HG03108 (cell line): ENCODE measurements at regions not wholly inside any gene's neighbourhood (a gene's known extent, or its start where the extent isn't known, plus 50 kb on each side); places are given as distances from the start of the nearest gene placed in this dataset.
A peak's percentile ranks its signal among the peaks of the same experiment; 100 is the strongest.
"Not testable (repeated sequence)": the region's sequence is repeated elsewhere in the genome, so short reads cannot be mapped to it uniquely, and the experiment has no call there.

Experiments used
- ATAC-seq: cut with Tn5 transposase; IDR thresholded peaks from one replicate; pipeline ENCODE4 v1.9.1; 2021; ENCODE audit warnings: moderate library complexity; ENCODE audit not compliant: unreplicated experiment

DNA sequence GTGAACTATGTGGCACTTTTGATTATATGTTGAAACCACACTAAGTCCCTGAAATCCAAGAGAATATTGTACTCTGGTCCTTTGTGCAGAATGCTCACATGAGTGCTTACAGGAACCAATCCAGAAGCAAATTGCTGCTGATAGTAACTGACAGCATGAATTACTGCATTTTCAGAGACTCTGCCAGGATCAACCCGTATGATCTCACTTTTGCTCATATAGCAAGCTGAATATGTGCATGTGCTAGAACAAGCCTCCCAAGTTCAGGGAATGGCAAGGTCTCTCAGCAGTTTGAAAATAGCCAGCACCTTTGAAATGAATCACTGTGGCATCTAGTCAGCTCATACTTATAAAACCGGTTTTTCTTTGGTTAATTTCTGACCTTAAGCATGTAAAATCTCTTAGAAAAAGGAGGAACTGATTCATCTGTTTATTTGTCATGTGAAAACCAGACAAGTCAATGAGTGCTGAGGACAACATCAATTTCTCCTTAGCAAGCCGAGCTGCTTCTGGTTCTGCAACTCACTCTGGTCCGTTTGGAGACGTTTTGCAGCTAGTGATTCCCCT is 215.7 kb upstream of the ELL2 start:
- ATAC-seq = peak; percentile 65

- ATAC-seq = no peak
These were observed 214.4 kb upstream of the ELL2 start for GRCh38 chr5:96176022-96176421.

GRCh38 chr5:96175090-96175489 is 213.4 kb upstream of the ELL2 start:
- ATAC-seq = no peak

GRCh38 chr5:96173366-96173765 is 211.7 kb upstream of the ELL2 start:
- no peak for ATAC-seq

DNA sequence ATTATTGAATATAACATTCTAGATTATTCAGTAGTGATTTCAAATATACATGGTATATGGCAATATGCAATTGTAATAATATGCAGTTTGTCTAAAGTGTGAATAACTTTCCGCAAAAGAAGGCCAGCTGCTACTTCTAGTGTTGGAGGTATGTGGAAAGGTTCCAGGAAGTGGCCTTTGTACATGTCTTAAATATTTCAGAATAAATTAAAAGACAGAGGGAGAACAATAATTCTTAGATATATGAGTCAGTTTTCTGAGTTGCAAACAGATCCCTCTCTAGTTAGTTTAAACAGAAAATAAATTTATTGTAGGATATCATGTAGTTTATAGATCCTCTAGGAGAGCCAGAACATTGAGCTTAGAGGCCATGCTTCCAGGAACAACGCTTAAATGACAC is 210.8 kb upstream of the ELL2 start:
- ATAC-seq = no peak

GRCh38 chr5:96171973-96172372 is 210.3 kb upstream of the ELL2 start:
- not testable (repeated sequence) for ATAC-seq

- not testable (repeated sequence) for ATAC-seq
These were observed 209.0 kb upstream of the ELL2 start for GRCh38 chr5:96170481-96171125.

GRCh38 chr5:96168833-96169232 is 207.2 kb upstream of the ELL2 start:
- ATAC-seq = not testable (repeated sequence)

- no peak for ATAC-seq
These were observed 197.4 kb upstream of the ELL2 start for GRCh38 chr5:96159043-96159442.

GRCh38 chr5:96157841-96158291 is 196.2 kb upstream of the ELL2 start:
- ATAC-seq = no peak

DNA sequence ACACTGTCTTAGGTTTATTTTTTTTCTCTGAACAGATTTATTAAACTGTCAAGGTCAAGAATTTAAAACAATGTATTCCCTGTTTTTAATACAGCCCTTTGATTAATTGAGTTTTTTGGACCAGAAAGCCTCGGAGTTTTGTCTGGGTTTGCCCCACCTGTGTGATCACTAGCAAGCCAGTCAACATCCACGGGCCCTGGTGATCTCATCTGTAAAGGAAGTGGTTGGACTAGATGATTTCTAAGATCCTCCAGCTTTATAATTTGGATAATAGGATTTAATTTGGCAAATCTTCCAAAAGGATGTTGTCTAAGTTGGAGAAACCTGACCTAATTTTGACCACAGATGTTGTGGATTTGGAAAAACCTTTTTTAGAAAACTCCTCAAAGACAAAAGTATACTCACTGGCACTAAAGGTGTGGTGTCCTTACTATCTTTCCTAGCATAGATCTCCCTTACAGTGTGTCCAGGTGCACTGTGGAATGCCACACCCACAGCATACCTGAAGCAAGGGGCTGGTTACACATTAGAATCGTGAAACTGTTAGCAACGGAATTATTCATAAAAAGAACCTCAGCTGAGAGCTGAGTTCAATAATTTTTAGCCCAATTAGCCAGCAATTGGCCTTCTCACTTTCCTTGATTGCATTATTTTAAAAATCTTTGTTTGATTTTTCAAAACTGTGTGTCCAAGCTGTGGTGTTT is 195.6 kb upstream of the ELL2 start:
- ATAC-seq = no peak

DNA sequence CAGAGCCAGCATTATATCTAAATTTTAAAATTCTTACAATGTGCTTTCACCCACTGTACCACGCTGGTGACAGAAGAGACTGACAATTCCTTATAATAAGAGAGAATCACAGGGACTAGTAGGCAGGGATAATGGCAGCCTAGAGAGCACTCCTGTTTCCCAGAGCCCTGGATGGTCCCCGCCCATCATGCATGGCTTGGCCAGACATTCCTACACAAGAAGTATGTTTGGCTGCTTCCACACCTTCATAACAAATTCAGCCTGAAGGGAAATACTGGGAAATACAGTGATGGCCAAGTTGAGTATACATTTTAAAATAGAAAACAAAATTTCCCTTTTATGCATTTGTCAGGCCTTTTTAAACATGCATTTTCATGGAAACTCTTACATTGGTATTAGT is 193.5 kb upstream of the ELL2 start:
- no peak for ATAC-seq

GRCh38 chr5:96151891-96152290 is 190.2 kb upstream of the ELL2 start:
- no peak for ATAC-seq

- ATAC-seq = no peak
These were observed 188.4 kb upstream of the ELL2 start for GRCh38 chr5:96150007-96150406.

DNA sequence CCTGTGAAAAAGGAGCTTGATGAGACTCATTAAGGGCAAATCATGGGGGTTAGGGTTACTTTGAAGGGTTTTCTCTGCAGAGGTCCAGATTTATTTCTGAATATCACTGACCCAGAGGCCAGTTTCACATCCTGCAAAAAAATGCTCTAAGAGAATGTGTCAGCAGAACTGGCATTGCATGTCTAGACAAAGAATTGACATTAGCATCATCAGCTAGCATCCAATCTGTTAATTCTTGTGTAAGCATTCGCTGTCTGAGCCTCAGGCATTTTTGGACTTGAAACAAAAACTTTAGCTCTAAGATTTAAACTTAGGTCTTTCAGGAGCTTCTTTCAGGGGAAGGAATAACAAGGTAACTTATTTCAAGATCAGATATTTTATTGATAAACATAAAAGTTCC is 187.9 kb upstream of the ELL2 start:
- no peak for ATAC-seq

- ATAC-seq = no peak
These were observed 187.4 kb upstream of the ELL2 start for GRCh38 chr5:96149021-96149420.

GRCh38 chr5:96148376-96148775 is 186.7 kb upstream of the ELL2 start:
- no peak for ATAC-seq

DNA sequence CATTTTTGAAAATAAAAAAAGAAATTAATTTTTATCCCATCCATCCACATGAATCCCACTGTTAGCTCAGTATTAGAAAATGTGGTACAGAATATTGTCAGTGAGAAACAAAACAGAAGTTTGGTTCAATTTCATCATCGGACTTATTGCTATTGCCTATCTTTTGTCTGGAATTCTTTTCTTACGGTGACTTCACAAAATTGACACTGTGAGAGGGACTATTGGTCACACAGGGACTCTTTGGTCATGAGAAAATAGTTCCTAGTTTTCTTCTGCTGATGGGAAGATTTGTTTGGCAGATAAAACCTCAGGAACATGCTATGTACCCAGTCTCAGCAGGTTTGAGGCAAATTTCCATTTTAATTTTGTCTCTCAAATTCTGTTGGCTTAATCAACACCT is 186.2 kb upstream of the ELL2 start:
- ATAC-seq = no peak

DNA sequence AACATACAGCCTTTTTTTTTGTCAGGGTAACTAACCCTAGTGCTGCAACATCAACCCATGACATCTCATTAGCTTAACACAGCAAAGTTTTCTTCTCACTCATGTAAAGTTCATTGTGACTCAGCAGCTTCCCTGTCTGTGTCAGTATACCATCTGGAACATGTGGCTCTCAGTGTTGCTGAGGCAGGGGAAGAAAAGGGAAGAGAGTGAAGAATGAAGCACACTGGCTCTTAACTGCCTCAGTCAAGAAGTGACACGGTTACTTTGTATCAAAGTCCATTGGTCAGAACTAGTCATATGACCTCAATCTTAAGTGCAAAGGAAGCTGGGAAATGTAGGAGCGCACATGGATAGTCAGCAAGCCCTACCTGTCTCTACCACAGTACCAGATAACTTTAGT is 185.0 kb upstream of the ELL2 start:
- ATAC-seq = no peak

DNA sequence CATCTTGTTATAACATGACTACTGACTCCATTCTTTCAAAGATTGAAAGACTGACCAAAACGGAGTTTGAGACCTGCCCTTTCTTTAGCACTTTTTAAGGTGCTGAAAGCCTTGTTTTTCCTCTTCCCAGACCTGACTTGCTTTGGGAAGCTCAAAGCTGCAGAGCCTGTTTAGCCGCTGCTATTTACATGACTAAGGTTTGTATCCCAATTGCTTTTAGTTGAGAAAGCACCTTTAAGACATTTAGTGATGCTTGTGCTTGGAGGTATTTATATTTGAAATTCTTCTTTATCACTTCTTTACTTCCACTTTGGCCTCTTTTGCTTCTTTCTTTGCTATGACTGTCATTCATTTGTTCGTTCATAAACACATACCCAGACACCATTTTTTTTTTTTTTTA is 182.6 kb upstream of the ELL2 start:
- no peak for ATAC-seq

GRCh38 chr5:96143450-96143849 is 181.8 kb upstream of the ELL2 start:
- ATAC-seq = no peak

DNA sequence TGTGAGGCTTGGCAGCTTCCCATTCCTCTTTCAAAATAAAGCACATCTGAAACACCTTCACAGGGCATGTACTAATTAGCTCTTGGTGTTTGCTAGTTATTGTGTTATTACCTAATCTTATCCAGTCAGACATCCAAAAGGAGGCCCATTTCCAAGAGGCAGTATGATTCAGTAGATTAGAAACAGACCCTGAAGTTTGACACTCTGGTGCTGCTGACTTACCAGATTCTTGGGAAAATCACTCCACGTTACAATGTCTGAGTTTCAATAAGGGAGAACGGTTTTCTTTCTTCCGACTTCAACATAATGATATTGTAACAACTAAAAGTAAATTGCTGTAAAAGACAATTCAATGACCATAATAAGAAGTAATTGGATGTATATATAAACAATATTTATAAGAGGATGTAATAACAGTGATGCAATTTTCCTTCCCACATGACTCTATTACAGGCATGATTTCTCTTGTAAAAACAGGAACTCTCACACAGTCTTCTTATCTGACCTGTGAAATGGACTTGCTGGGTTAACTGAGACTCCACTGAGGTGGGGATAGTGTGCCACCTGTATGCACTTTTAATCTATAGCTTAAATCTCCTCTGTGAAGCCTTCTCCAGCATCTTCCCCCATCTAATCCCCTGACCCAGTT is 181.3 kb upstream of the ELL2 start:
- ATAC-seq = no peak
